HCT116 (cell line): ENCODE measurements at regions not wholly inside any gene's neighbourhood (a gene's known extent, or its start where the extent isn't known, plus 50 kb on each side); places are given as distances from the start of the nearest gene placed in this dataset.

Experiments
- ATAC-seq: fragments of 200-7000 bp; cut with Tn5 transposase; 2 replicates; pipeline ENCODE4 v1.9.1; 2020; ENCODE audit warnings: mild to moderate bottlenecking, moderate library complexity
- BruUV-seq: library from RNA; stranded (reverse); fragments of 400-500 nt; replicated peaks from 2 replicates; lab custom pipeline; 2021; lab: Mats Ljungman, UMichigan
- CTCF ChIA-PET: fragments of 300-600 bp; sonication (Branson Sonifier 250); formaldehyde crosslinking; loops from one replicate; lab custom pipeline; 2021; ENCODE audit warnings: antibody characterized with exemption; lab: Charles Lee
- POLR2A ChIA-PET: fragments of 300-600, 350-600 bp; sonication (Branson Sonifier 250); formaldehyde crosslinking; loops from one replicate; lab custom pipeline; 2021; ENCODE audit warnings: antibody characterized with exemption; lab: Charles Lee
- RAD21 ChIA-PET, 2 experiments: fragments of 300-600 bp; sonication (Branson Sonifier 250); formaldehyde crosslinking; loops; one replicate each; lab custom pipeline; 2023; ENCODE audit warnings: low total read pairs in 2 of 2; ENCODE audit not compliant: uncharacterized antibody in 2 of 2, unreplicated experiment in 2 of 2, low non-redundant PET in 1 of 2; lab: Charles Lee
- DNase-seq: peaks from one replicate; pipeline ENCODE4 v3.0.0-alpha.2; 2010; ENCODE audit warnings: low read depth, low spot score
- H2AFZ ChIP-seq: fragments of 200-600 bp; shearing (Covaris generic), sonication (generic); 2 replicates; pipeline ENCODE4 v1.6.1; 2017; ENCODE audit warnings: low read depth, mixed run types, mixed read lengths, antibody characterized with exemption, low read length; ENCODE audit not compliant: poor library complexity, severe bottlenecking
- H3K27ac ChIP-seq: 2 replicates; pipeline ENCODE4 v1.5.1; 2012; ENCODE audit warnings: low read depth, low read length
- H3K27me3 ChIP-seq: fragments of 200-600 bp; sonication (generic); 2 replicates; pipeline ENCODE4 v1.6.1; 2016; ENCODE audit warnings: mixed run types, low read length, mixed read lengths; ENCODE audit not compliant: insufficient read depth
- H3K36me3 ChIP-seq, 2 experiments: fragments of 200-500 bp in 1 of 2; fragments of 200-600 bp in 1 of 2; sonication (Bioruptor generic) in 1 of 2; sonication (generic) in 1 of 2; 2 replicates each; pipeline versions ENCODE4 v1.5.1 to v1.6.1; 2014 to 2016; ENCODE audit warnings: low read length in 2 of 2, inconsistent platforms in 1 of 2, mixed read lengths in 1 of 2, mixed run types in 1 of 2; ENCODE audit not compliant: insufficient read depth in 2 of 2, control insufficient read depth in 1 of 2
- H3K4me1 ChIP-seq, 2 experiments: fragments of 200-600 bp in 1 of 2; sonication (generic) in 1 of 2; 2 replicates each; pipeline versions ENCODE4 v1.5.1 to v1.6.1; 2012 to 2017; ENCODE audit warnings: low read length in 2 of 2, inconsistent platforms in 1 of 2, mild to moderate bottlenecking in 1 of 2, mixed read lengths in 1 of 2, mixed run types in 1 of 2, moderate library complexity in 1 of 2; ENCODE audit not compliant: insufficient read depth in 2 of 2, control insufficient read depth in 1 of 2
- H3K4me2 ChIP-seq: fragments of 200-600 bp; sonication (generic); 2 replicates; pipeline ENCODE4 v1.6.1; 2017; ENCODE audit warnings: mixed run types, low read length, mixed read lengths
- H3K4me3 ChIP-seq, 2 experiments: fragments of 200-600 bp in 1 of 2; sonication (generic) in 1 of 2; replicated peaks in 1 of 2; 2 replicates each; pipeline ENCODE4 v1.5.1; 2011 to 2016; ENCODE audit warnings: low read length in 2 of 2, control low read depth in 1 of 2, low read depth in 1 of 2, mild to moderate bottlenecking in 1 of 2, mixed read lengths in 1 of 2, mixed run types in 1 of 2
- H3K79me2 ChIP-seq: fragments of 200-600 bp; sonication (generic); 2 replicates; pipeline ENCODE4 v1.6.1; 2017; ENCODE audit warnings: mild to moderate bottlenecking, mixed run types, low read length, moderate library complexity, mixed read lengths; ENCODE audit not compliant: insufficient read depth
- H3K9ac ChIP-seq: fragments of 200-600 bp; sonication (generic); 2 replicates; pipeline ENCODE4 v1.6.1; 2016; ENCODE audit warnings: low read length, mixed read lengths
- H3K9me2 ChIP-seq: fragments of 200-600 bp; sonication (generic), shearing (Covaris generic); 2 replicates; pipeline ENCODE4 v1.6.1; 2017; ENCODE audit warnings: mixed run types, mild to moderate bottlenecking, moderate library complexity; ENCODE audit not compliant: insufficient read depth
- H3K9me3 ChIP-seq, 2 experiments: fragments of 200-500 bp in 1 of 2; fragments of 200-600 bp in 1 of 2; sonication (Bioruptor generic) in 1 of 2; sonication (generic) in 1 of 2; 2 replicates each; pipeline ENCODE4 v1.6.1; 2014 to 2017; ENCODE audit warnings: low read length in 2 of 2, mixed read lengths in 2 of 2, inconsistent platforms in 1 of 2, low read depth in 1 of 2, mild to moderate bottlenecking in 1 of 2, mixed run types in 1 of 2, moderate library complexity in 1 of 2; ENCODE audit not compliant: control insufficient read depth in 1 of 2, insufficient read depth in 1 of 2
- H4K20me1 ChIP-seq: fragments of 200-600 bp; sonication (generic), shearing (Covaris generic); 2 replicates; pipeline ENCODE4 v1.6.1; 2017; ENCODE audit warnings: mixed run types, mild to moderate bottlenecking, moderate library complexity; ENCODE audit not compliant: insufficient read depth
- ELF1 ChIP-seq: IDR thresholded peaks from 2 replicates; pipeline ENCODE4 v1.6.1; 2012; ENCODE audit warnings: low read depth, borderline replicate concordance
- EZH2phosphoT487 ChIP-seq: fragments of 200-600 bp; IDR thresholded peaks from 2 replicates; pipeline ENCODE4 v1.6.1; 2018; ENCODE audit warnings: antibody characterized with exemption, borderline replicate concordance
- FOSL1 ChIP-seq: IDR thresholded peaks from 2 replicates; pipeline ENCODE4 v1.6.1; 2012; ENCODE audit warnings: low read depth
- POLR2A ChIP-seq: IDR thresholded peaks from 2 replicates; pipeline ENCODE4 v1.7.0; 2011; ENCODE audit warnings: borderline replicate concordance; ENCODE audit not compliant: insufficient read depth, insufficient read length; ENCODE audit errors: extremely low read depth
- POLR2AphosphoS5 ChIP-seq: IDR thresholded peaks from 2 replicates; pipeline ENCODE4 v1.6.1; 2011; ENCODE audit warnings: mild to moderate bottlenecking, low read depth, low read length, moderate library complexity
- RAD21 ChIP-seq: IDR thresholded peaks from 2 replicates; pipeline ENCODE4 v1.6.1; 2012; ENCODE audit warnings: low read depth, mild to moderate bottlenecking
- SIN3A ChIP-seq: IDR thresholded peaks from 2 replicates; pipeline ENCODE4 v1.6.1; 2012; ENCODE audit warnings: low read depth
- YY1 ChIP-seq: IDR thresholded peaks from 2 replicates; pipeline ENCODE4 v1.6.1; 2011; ENCODE audit warnings: low read length, low read depth, moderate library complexity, mild to moderate bottlenecking; ENCODE audit not compliant: insufficient replicate concordance; ENCODE audit errors: extremely low read depth
- ZNF274 ChIP-seq: fragments of 200-500 bp; sonication (Bioruptor generic); IDR thresholded peaks from 2 replicates; pipeline ENCODE4 v1.6.1; 2014; ENCODE audit warnings: mild to moderate bottlenecking, low read depth, low read length, inconsistent platforms
- intact Hi-C: fragments of 100-400 bp; cut with micrococcal nuclease; formaldehyde crosslinking; loops from 2 replicates; pipeline ENCODE4 v1.10.0; 2022
- TF ChIP-seq, protein P1 (sequence below), 3 experiments: fragments of 200-600 bp in 1 of 3; sonication (generic) in 1 of 3; IDR thresholded peaks in 2 of 3; conservative IDR thresholded peaks in 1 of 3; 2 replicates each; pipeline ENCODE4 v1.5.1; 2012 to 2017; ENCODE audit warnings: low read depth in 2 of 3, low read length in 2 of 3, antibody characterized with exemption in 1 of 3, borderline replicate concordance in 1 of 3, control low read depth in 1 of 3, mild to moderate bottlenecking in 1 of 3, mixed read lengths in 1 of 3, mixed run types in 1 of 3, moderate library complexity in 1 of 3; ENCODE audit not compliant: insufficient read depth in 1 of 3

DNA sequence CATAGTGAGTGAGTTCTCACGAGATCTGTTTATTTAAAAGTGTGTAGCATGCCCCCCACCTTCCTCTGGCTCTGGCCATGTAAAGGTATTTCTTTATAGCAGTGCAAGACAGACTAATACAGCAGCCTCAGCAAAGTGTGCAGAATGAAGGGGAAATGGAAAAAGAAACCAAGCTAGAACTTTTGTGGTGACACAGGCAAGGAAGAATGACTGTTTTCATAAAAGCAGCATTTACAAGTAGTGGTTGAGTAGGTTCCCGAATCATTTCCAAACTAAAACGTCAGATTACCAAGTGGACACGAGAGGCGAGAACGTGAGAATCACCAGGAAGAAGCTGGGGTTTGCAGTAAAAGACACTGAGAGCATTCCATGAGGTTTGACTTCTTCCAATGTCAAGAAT is 100.2 kb upstream of the AKAP13 start (continued):
- TF ChIP-seq, protein P1, sequence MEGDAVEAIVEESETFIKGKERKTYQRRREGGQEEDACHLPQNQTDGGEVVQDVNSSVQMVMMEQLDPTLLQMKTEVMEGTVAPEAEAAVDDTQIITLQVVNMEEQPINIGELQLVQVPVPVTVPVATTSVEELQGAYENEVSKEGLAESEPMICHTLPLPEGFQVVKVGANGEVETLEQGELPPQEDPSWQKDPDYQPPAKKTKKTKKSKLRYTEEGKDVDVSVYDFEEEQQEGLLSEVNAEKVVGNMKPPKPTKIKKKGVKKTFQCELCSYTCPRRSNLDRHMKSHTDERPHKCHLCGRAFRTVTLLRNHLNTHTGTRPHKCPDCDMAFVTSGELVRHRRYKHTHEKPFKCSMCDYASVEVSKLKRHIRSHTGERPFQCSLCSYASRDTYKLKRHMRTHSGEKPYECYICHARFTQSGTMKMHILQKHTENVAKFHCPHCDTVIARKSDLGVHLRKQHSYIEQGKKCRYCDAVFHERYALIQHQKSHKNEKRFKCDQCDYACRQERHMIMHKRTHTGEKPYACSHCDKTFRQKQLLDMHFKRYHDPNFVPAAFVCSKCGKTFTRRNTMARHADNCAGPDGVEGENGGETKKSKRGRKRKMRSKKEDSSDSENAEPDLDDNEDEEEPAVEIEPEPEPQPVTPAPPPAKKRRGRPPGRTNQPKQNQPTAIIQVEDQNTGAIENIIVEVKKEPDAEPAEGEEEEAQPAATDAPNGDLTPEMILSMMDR (IDR thresholded peaks at IDR 0.05 in 2 of 3, conservative IDR thresholded peaks at IDR 0.05 in 1 of 3; ENCODE audit: borderline replicate concordance in 1 of 3, insufficient read depth in 1 of 3, low read depth in 2 of 3, low read length in 2 of 3): no peak
- TF ChIP-seq EZH2phosphoT487 (no peak), ZNF274 (no peak)

DNA sequence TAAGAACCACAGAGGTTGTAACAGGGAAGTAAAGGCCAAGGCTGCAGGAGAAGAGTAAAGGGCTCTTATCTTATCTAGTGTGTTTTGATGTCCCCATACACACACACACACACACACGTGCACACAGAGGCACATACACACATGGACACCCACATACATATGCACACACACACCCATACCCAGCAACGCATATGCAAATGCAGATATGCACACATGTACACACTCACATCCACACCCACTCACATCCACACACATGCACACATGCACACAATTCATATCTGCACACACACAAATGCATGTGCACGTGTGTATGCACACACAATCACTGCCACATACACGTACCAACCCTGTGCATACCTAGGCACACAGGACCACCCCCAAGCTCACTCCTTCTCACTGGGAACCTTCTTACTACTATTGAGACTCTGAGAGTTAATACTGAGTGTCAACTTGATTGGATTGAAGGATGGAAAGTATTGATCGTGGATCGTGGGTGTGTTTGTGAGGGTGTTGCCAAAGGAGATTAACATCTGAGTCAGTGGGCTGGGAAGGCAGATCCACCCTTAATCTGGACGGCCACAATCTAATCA is 99.0 kb upstream of the AKAP13 start:
- H3K9ac ChIP-seq: no peak overlapping the region
- no peak overlapping the region for H3K4me3 ChIP-seq
- H3K79me2 ChIP-seq: no peaks in the 10 kb centered on the region
- H4K20me1 ChIP-seq: no peaks in the 10 kb centered on the region
- no peaks in the 10 kb centered on the region for H3K27me3 ChIP-seq
- no peak overlapping the region for H2AFZ ChIP-seq
- H3K36me3 ChIP-seq: no peaks in the 10 kb centered on the region
- CTCF ChIA-PET: no interaction called here
- no peaks in the 10 kb centered on the region for H3K9me3 ChIP-seq
- TF ChIP-seq ELF1: no peak
- no peak for TF ChIP-seq SIN3A
- TF ChIP-seq YY1: no peak
- TF ChIP-seq, protein P1 (IDR thresholded peaks at IDR 0.05 in 2 of 3, conservative IDR thresholded peaks at IDR 0.05 in 1 of 3; ENCODE audit: borderline replicate concordance in 1 of 3, insufficient read depth in 1 of 3, low read depth in 2 of 3, low read length in 2 of 3): no peak
- TF ChIP-seq POLR2A: no peak
- TF ChIP-seq FOSL1: no peak
- no peak for TF ChIP-seq POLR2AphosphoS5
- no peak for TF ChIP-seq RAD21
- TF ChIP-seq ZNF274: no peak
- TF ChIP-seq, all 23 proteins: peak for 0
- BruUV-seq: no TSS peak
- no peak for DNase-seq
- Histone ChIP-seq H3K4me2 (no peak overlapping the region), H3K4me1 (no peaks in the 10 kb centered on the region), H3K27ac (no peak overlapping the region), H3K9me2 (no peaks in the 10 kb centered on the region)
- ChIA-PET RAD21 (no interaction called here), POLR2A (no interaction called here)
- no peak for ATAC-seq
- intact Hi-C loops: loop anchor here (10.0 kb wide), 1 partner anchor 137 kb away; no protein-coding TSS in a partner anchor
